ENCODE measurements at regions not wholly inside any gene's neighbourhood (a gene's known extent, or its start where the extent isn't known, plus 50 kb on each side); places are given as distances from the start of the nearest gene placed in this dataset.

DNA sequence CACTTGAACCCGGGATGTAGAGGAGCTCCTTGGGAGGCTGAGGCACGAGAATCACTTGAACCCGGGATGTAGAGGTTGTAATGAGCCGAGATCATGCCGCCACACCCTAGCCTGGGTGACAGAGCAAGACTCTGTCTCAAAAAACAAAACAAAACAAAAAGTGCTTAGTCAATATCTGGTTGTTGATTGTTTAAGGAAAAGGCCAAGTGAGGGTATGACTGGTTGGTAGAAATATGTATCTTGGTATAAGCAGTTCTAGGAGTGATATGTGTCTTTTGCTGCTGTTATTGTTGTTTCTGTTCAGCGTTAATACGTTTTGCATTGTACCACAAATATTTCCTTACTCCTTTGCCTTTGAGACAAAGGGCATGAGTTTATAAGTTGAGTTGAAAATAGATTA lies 210.7 kb upstream of the DMRT1 start:
- Histone ChIP-seq H3K36me3 (ENCODE audit: control insufficient read depth, insufficient read depth, low read length) (no peaks in the 10 kb centered on the region), H3K27me3 (ENCODE audit: control insufficient read depth, insufficient read depth, low read length, poor library complexity, severe bottlenecking) (no peaks in the 10 kb centered on the region), H3K4me3 (ENCODE audit: low read length) (no peak overlapping the region), H3K4me1 (ENCODE audit: control insufficient read depth, insufficient read depth, low read length) (peaks cover 2% of the 10 kb centered on the region), H3K9me3 (ENCODE audit: control insufficient read depth, low read length) (peaks cover 17% of the 10 kb centered on the region), H3K27ac (ENCODE audit: low read depth, low read length) (no peak overlapping the region), H3K9ac (ENCODE audit: extremely low read depth, low read length, poor library complexity, severe bottlenecking) (no peak overlapping the region)
- Mint-ChIP-seq H3K9me3 (peaks cover 21% of the 10 kb centered on the region), H3K36me3 (ENCODE audit: low read depth) (peaks cover 12% of the 10 kb centered on the region), H3K27me3 (ENCODE audit: insufficient read depth) (no peaks in the 10 kb centered on the region), H3K4me1 (peaks cover 26% of the 10 kb centered on the region), H3K27ac (no peak overlapping the region), H3K4me3 (no peak overlapping the region)
- DNase-seq: no peak
- WGBS, 2 experiments (ENCODE audit: insufficient coverage in 1 of 2, insufficient read length in 1 of 2): 96 to 100% methylated on average over 1 to 7 of the region's 7 CpGs
- TF ChIP-seq, protein P1, sequence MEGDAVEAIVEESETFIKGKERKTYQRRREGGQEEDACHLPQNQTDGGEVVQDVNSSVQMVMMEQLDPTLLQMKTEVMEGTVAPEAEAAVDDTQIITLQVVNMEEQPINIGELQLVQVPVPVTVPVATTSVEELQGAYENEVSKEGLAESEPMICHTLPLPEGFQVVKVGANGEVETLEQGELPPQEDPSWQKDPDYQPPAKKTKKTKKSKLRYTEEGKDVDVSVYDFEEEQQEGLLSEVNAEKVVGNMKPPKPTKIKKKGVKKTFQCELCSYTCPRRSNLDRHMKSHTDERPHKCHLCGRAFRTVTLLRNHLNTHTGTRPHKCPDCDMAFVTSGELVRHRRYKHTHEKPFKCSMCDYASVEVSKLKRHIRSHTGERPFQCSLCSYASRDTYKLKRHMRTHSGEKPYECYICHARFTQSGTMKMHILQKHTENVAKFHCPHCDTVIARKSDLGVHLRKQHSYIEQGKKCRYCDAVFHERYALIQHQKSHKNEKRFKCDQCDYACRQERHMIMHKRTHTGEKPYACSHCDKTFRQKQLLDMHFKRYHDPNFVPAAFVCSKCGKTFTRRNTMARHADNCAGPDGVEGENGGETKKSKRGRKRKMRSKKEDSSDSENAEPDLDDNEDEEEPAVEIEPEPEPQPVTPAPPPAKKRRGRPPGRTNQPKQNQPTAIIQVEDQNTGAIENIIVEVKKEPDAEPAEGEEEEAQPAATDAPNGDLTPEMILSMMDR (conservative IDR thresholded peaks at IDR 0.05): no peak

DNA sequence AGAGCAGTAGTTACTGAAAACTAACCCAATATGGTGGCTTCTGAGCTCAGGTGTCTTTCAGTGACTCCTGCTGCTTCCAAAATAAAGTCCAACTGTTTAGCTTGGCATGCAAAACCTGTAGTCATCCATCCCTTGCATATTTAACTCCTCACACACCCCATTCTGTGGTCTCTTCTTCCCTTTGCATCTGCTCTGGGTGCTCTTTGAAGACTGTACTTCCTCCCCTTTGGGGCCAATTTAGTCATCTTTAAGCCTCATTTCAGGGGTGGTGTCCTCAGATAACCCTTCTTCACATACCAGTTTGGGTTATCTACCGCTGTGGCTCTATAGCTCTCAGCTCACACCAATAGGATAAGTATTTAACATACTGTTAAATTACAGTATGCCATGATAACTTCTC lies 209.9 kb upstream of the DMRT1 start:
- Mint-ChIP-seq H3K9me3 (peaks cover 21% of the 10 kb centered on the region), H3K4me1 (peaks cover 21% of the 10 kb centered on the region), H3K36me3 (ENCODE audit: low read depth) (peaks cover 12% of the 10 kb centered on the region), H3K4me3 (no peak overlapping the region), H3K27ac (no peak overlapping the region), H3K27me3 (ENCODE audit: insufficient read depth) (no peaks in the 10 kb centered on the region)
- Histone ChIP-seq H3K4me3 (ENCODE audit: low read length) (no peak overlapping the region), H3K9ac (ENCODE audit: extremely low read depth, low read length, poor library complexity, severe bottlenecking) (no peak overlapping the region), H3K27ac (ENCODE audit: low read depth, low read length) (no peak overlapping the region), H3K36me3 (ENCODE audit: control insufficient read depth, insufficient read depth, low read length) (no peaks in the 10 kb centered on the region), H3K4me1 (ENCODE audit: control insufficient read depth, insufficient read depth, low read length) (no peaks in the 10 kb centered on the region), H3K9me3 (ENCODE audit: control insufficient read depth, low read length) (peaks cover 17% of the 10 kb centered on the region), H3K27me3 (ENCODE audit: control insufficient read depth, insufficient read depth, low read length, poor library complexity, severe bottlenecking) (no peaks in the 10 kb centered on the region)
- TF ChIP-seq, protein P1 (conservative IDR thresholded peaks at IDR 0.05): no peak
- 100% methylated on average over 1 of the region's 1 CpG; no CpG with 5 or more reads in 1 of the 2 experiments for WGBS, 2 experiments (ENCODE audit: insufficient coverage in 1 of 2, insufficient read length in 1 of 2)
- DNase-seq: no peak

- no peaks in the 10 kb centered on the region for H3K36me3 ChIP-seq (ENCODE audit: control insufficient read depth, insufficient read depth, low read length)
- DNase-seq: no peak
- 92% methylated on average over 1 of the region's 1 CpG; no CpG with 5 or more reads in 1 of the 2 experiments for WGBS, 2 experiments (ENCODE audit: insufficient coverage in 1 of 2, insufficient read length in 1 of 2)
- H3K4me3 ChIP-seq (ENCODE audit: low read length): no peak overlapping the region
- H3K4me1 ChIP-seq (ENCODE audit: control insufficient read depth, insufficient read depth, low read length): no peaks in the 10 kb centered on the region
- H3K9me3 Mint-ChIP-seq: peaks cover 21% of the 10 kb centered on the region
- H3K4me3 Mint-ChIP-seq: no peak overlapping the region
- H3K4me1 Mint-ChIP-seq: peaks cover 10% of the 10 kb centered on the region
- H3K9ac ChIP-seq (ENCODE audit: extremely low read depth, low read length, poor library complexity, severe bottlenecking): no peak overlapping the region
- TF ChIP-seq, protein P1 (conservative IDR thresholded peaks at IDR 0.05): no peak
- H3K27ac Mint-ChIP-seq: no peak overlapping the region
- H3K9me3 ChIP-seq (ENCODE audit: control insufficient read depth, low read length): peaks cover 17% of the 10 kb centered on the region
- no peak overlapping the region for H3K27ac ChIP-seq (ENCODE audit: low read depth, low read length)
- no peaks in the 10 kb centered on the region for H3K27me3 ChIP-seq (ENCODE audit: control insufficient read depth, insufficient read depth, low read length, poor library complexity, severe bottlenecking)
- no peaks in the 10 kb centered on the region for H3K27me3 Mint-ChIP-seq (ENCODE audit: insufficient read depth)
- H3K36me3 Mint-ChIP-seq (ENCODE audit: low read depth): peaks cover 14% of the 10 kb centered on the region
Measured at GRCh38 chr9:633461-633860, 208.0 kb upstream of the DMRT1 start.
